ENCODE measurements at regions not wholly inside any gene's neighbourhood (a gene's known extent, or its start where the extent isn't known, plus 50 kb on each side); places are given as distances from the start of the nearest gene placed in this dataset.

GRCh38 chr20:40542065-40542464 is 147.0 kb downstream of the MAFB start:
- Histone ChIP-seq H3K9me3 (no peaks in the 10 kb centered on the region), H3K4me3 (no peak overlapping the region), H3K4me1 (ENCODE audit: low read depth) (no peaks in the 10 kb centered on the region), H3K36me3 (ENCODE audit: low read depth) (no peaks in the 10 kb centered on the region)
- TF ChIP-seq CTCF (IDR thresholded peaks at IDR 0.05), result no peak
- intact Hi-C loops (cut with DNase I, micrococcal nuclease), result no loop called here
- DNase-seq (no peak), ATAC-seq (no peak)

DNA sequence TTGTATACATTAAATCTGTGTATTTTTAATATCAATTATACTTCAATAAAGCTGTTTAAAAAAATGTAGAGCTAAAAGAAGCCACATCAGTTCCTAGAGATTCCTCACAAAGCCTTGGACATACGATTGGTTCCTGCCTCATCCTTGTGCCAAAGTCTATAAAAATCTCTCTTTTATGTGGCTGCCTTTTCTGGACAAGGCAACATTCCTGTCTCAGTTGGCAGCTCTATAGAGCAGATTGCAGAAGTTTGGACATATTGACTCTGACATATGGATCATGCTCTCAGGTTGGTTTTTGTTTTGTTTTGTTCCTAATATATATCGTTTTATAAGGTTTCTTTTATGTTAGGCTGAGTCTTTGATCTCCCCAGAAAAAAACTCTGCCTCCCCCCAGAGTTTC is 148.9 kb downstream of the MAFB start:
- no peaks in the 10 kb centered on the region for H3K4me1 ChIP-seq (ENCODE audit: low read depth)
- no peak for ATAC-seq
- no peak for DNase-seq
- intact Hi-C loops (cut with DNase I, micrococcal nuclease), result no loop called here
- H3K36me3 ChIP-seq (ENCODE audit: low read depth), result no peaks in the 10 kb centered on the region
- no peak for TF ChIP-seq CTCF (IDR thresholded peaks at IDR 0.05)
- H3K9me3 ChIP-seq, result no peaks in the 10 kb centered on the region
- H3K4me3 ChIP-seq, result no peak overlapping the region

DNA sequence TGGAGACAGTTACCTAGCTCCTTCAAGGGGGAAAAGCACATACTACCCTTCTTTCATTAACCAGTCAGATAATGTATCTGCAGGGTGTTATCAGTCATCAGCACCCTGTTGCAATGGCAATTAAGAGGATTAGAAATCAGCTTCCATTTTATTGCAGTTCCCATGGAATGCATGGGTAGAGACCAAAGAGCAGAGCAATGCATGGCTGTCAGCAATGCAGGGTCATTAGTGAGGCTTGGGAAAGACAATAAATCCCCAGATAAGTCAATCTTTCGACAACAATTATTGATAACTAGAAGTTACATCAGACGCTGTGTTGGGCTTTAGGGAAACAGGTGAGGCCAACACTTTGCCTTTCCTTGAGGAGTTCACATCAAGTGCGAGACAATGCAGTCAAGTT is 150.9 kb downstream of the MAFB start:
- intact Hi-C loops (cut with DNase I, micrococcal nuclease), result no loop called here
- Histone ChIP-seq H3K4me3 (no peak overlapping the region), H3K4me1 (ENCODE audit: low read depth) (no peaks in the 10 kb centered on the region), H3K9me3 (no peaks in the 10 kb centered on the region), H3K36me3 (ENCODE audit: low read depth) (no peaks in the 10 kb centered on the region)
- no peak for TF ChIP-seq CTCF (IDR thresholded peaks at IDR 0.05)
- ATAC-seq (no peak), DNase-seq (no peak)

GRCh38 chr20:40536808-40537207 is 152.2 kb downstream of the MAFB start:
- intact Hi-C loops (cut with DNase I, micrococcal nuclease), result no loop called here
- DNase-seq (no peak), ATAC-seq (no peak)
- Histone ChIP-seq H3K36me3 (ENCODE audit: low read depth) (no peaks in the 10 kb centered on the region), H3K9me3 (peaks cover 6% of the 10 kb centered on the region), H3K4me1 (ENCODE audit: low read depth) (no peaks in the 10 kb centered on the region), H3K4me3 (no peak overlapping the region)
- TF ChIP-seq CTCF (IDR thresholded peaks at IDR 0.05), result no peak

- Histone ChIP-seq H3K4me1 (ENCODE audit: low read depth) (no peaks in the 10 kb centered on the region), H3K4me3 (no peak overlapping the region), H3K36me3 (ENCODE audit: low read depth) (no peaks in the 10 kb centered on the region), H3K9me3 (peaks cover 14% of the 10 kb centered on the region)
- DNase-seq (no peak), ATAC-seq (no peak)
- TF ChIP-seq CTCF (IDR thresholded peaks at IDR 0.05), result no peak
- intact Hi-C loops (cut with DNase I, micrococcal nuclease), result no loop called here
Measured at GRCh38 chr20:40535816-40536215, 153.2 kb downstream of the MAFB start.

DNA sequence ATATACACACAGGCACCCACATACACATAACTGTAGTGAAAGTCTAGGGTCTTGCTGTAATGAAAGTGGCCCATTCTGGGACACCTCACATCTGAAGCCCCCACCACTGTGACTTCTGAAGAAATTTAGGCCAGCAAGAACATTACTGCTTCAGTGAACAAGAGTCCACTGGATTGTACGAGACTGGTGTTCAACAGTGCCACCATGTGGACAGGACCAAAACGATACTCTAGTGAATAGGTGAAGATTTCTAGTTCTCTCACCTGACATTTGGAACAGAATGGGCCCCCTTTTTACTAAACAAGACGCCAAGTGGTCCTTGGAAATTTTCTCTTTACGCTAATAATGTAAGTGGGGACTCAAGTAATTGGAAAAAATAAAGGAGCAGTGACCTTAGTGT is 156.9 kb downstream of the MAFB start:
- ATAC-seq, result peak; percentile 46
- no peak overlapping the region for H3K4me3 ChIP-seq
- no peak for DNase-seq
- H3K9me3 ChIP-seq, result peaks cover 14% of the 10 kb centered on the region
- no peak for TF ChIP-seq CTCF (IDR thresholded peaks at IDR 0.05)
- no peaks in the 10 kb centered on the region for H3K4me1 ChIP-seq (ENCODE audit: low read depth)
- no peaks in the 10 kb centered on the region for H3K36me3 ChIP-seq (ENCODE audit: low read depth)
- intact Hi-C loops (cut with DNase I, micrococcal nuclease), result no loop called here
